A549 (cell line): ENCODE measurements at regions not wholly inside any gene's neighbourhood (a gene's known extent, or its start where the extent isn't known, plus 50 kb on each side); places are given as distances from the start of the nearest gene placed in this dataset.
"Not testable (repeated sequence)": the region's sequence is repeated elsewhere in the genome, so short reads cannot be mapped to it uniquely, and the experiment has no call there.

Experiments used
- CEBPB ChIP-seq, 2 experiments: fragments of >200 bp in 1 of 2; sonication (Bioruptor Twin) in 1 of 2; formaldehyde crosslinking in 1 of 2; IDR thresholded peaks; 2 replicates each; pipeline ENCODE4 v1.6.1; 2012 to 2016
- CTCF ChIP-seq: fragments of >200 bp; sonication (Bioruptor Twin); formaldehyde crosslinking; IDR thresholded peaks from 3 replicates; pipeline ENCODE4 v1.5.1; 2016
- EP300 ChIP-seq, 2 experiments: fragments of >200 bp; sonication (Bioruptor Twin); formaldehyde crosslinking; IDR thresholded peaks; 2 replicates in 1 of 2; 3 replicates in 1 of 2; pipeline ENCODE4 v1.6.1; 2016 to 2017
- ESRRA ChIP-seq: fragments of 150-350 bp; IDR thresholded peaks from 2 replicates; pipeline ENCODE4 v1.6.1; 2014; ENCODE audit warnings: mild to moderate bottlenecking, low read length, borderline replicate concordance
- MAX ChIP-seq: IDR thresholded peaks from 2 replicates; pipeline ENCODE4 v1.6.1; 2012
- MAZ ChIP-seq: fragments of 150-350 bp; IDR thresholded peaks from 2 replicates; pipeline ENCODE4 v1.6.1; 2014; ENCODE audit warnings: antibody characterized with exemption, low read depth, low read length, borderline replicate concordance
- MYC ChIP-seq: IDR thresholded peaks from 2 replicates; pipeline ENCODE4 v1.6.1; 2012; ENCODE audit warnings: mild to moderate bottlenecking, inconsistent platforms, low read length, improper control_type of control experiment, borderline replicate concordance
- NFE2L2 ChIP-seq: fragments of 150-350 bp; conservative IDR thresholded peaks from 2 replicates; pipeline ENCODE4 v1.6.1; 2014; ENCODE audit warnings: low read length
- PHF8 ChIP-seq: fragments of 200-600 bp; sonication (generic); IDR thresholded peaks from 2 replicates; pipeline ENCODE4 v1.6.1; 2016; ENCODE audit warnings: low read depth, mild to moderate bottlenecking, antibody characterized with exemption, moderate library complexity, borderline replicate concordance
- POLR2A ChIP-seq: IDR thresholded peaks from 2 replicates; pipeline ENCODE4 v1.6.1; 2012; ENCODE audit warnings: mild to moderate bottlenecking, low read length
- SMC3 ChIP-seq: fragments of >200 bp; sonication (Bioruptor Twin); formaldehyde crosslinking; IDR thresholded peaks from 3 replicates; pipeline ENCODE4 v1.6.1; 2018; ENCODE audit warnings: inconsistent platforms
- ZFP36 ChIP-seq: fragments of 450-650 bp; IDR thresholded peaks from 2 replicates; pipeline ENCODE4 v1.6.1; 2014; ENCODE audit warnings: borderline replicate concordance; ENCODE audit not compliant: partially characterized antibody
- ZSCAN20 ChIP-seq: fragments of 250-450 bp; sonication (Bioruptor Pico); IDR thresholded peaks from 2 replicates; pipeline ENCODE4 v1.8.0; 2022; ENCODE audit warnings: mild to moderate bottlenecking, moderate library complexity

GRCh38 chr11:86166287-86166686, 78.3 kb upstream of the EED start:
- TF ChIP-seq MAX; CTCF; POLR2A; NFE2L2; ZSCAN20 (CRISPR knock-in tag); EP300 (IDR thresholded peaks at IDR 0.05); ZFP36; MYC; SMC3; ESRRA; CEBPB (IDR thresholded peaks at IDR 0.05); PHF8; MAZ: not testable (repeated sequence)
